ENCODE measurements at regions not wholly inside any gene's neighbourhood (a gene's known extent, or its start where the extent isn't known, plus 50 kb on each side); places are given as distances from the start of the nearest gene placed in this dataset.

DNA sequence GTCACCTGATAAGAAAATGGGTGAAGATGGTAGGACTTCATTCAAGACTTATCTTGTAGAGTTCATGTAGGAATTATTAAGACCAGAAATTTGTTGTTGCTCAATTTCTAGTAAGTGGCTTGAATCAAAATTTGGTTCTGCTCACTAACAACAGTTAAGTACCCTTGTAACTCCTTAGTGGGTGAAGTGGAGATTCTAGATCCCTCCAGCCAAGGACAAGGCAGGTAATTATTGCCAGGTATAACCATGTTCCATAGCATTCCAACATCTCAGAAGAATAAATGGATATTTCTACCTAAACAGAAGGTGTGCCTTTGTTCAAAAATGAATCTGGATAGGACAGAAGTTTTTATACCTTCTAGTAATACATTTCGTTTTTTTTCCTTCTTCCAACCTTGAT, 282.3 kb downstream of the DUSP10 start:
- no peak for DNase-seq

DNA sequence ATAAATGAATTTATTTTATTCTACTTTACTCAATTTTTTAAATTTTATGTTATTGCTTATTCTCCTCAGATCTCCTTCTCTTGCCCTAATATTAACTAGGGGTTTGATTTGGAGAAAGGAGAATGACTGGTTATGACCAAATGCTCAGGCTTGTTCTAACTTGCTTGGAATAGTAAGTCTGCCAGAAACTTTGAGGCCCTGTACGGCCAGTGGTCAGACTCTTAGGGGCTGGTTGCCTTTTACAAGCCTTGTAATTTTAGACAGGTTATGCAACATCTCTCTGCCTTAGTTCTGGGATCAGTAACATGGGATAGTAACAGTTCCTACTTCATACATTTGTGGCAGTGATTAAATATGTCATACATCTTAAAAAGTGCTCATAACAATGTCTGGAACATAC, 279.5 kb downstream of the DUSP10 start:
- DNase-seq, result no peak

DNA sequence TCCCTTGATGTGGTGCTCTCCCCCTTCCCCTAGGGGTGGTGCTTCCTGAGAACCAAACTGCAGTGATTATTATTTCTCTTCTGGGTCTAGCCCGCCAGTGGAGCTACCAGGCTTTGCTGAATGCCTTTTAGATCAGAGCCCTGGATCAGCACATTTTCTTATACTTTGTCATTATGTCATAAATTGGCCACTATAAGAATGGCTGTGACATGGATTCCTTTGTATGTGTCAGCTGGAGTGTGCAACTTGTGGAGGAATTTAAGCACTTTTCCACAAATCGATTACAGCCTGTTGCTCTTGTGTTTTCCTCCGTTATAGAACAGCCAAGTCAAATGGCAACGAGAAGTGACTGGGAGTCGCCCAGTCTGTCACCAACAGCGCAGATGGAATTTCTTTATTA, 273.3 kb downstream of the DUSP10 start:
- DNase-seq, result no peak

DNA sequence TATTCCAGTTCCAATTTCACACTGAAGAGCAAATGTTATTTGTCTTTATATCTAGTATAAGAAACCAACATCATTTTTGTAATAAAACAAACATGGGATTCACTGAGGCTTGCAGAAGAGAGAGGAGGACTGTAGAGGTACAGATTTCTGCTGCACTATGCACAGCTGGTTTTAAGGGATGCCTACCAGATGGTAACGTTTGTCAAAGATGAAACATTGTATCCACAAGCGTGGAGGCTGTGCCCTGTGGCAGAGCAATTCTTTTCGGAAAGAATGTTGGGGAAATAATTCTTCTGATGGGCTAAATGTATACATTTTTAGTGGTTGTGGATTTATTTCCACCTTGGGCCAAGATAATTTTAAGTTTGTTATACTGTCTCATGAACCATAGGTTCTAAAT, 272.4 kb downstream of the DUSP10 start:
- no peak for DNase-seq

DNA sequence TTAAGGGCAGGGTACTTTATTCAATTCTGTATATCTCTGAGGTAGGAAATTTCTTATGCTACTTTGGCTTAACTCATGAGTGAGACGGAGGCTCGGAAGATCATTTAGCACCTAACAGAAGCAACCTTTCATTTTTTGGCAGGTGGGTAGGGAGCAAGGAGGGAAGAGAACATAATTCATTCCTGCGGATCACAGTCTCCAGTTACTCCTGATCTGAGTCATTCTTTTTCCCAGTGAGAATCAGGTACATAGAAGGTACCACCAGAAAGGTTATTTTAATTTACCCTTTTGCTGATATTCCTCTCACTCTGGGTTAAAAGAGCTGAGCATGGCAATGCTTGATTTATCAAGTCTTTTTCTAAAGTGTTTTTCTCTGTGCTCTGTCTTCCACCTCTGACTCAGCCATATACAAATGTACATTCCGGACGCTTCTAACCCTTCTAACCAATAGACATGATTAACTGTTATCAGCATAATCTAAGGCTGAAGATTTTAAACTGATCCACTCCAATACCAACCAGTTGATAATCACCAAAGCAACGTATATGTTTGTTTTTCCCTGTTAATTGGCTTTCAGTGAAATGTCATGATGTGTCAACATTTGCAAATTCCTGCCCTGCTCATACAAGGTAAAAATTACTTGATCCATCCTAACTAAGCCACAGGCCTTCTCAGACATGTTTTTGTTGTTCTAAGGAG, 271.7 kb downstream of the DUSP10 start:
- no peak for DNase-seq

DNA sequence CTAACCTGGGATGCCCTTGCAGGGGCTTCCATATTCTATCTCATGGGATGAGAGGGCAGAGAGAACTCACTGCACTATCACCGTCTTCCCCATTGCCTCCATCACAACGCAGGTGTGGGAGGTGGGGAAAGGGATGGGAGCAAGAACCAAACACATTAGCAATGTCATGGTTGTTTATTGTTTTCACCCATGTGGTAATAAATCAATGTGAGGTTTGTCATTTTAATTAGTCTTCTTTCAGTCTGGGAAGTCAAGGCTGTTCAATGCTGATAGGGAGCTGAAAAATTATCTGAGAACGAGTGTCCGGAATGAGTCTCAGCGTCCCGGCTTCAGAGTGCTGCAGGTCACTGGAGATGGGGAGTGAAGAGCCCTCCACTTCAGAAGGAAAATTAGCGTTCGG, 268.5 kb downstream of the DUSP10 start:
- DNase-seq, result no peak

DNA sequence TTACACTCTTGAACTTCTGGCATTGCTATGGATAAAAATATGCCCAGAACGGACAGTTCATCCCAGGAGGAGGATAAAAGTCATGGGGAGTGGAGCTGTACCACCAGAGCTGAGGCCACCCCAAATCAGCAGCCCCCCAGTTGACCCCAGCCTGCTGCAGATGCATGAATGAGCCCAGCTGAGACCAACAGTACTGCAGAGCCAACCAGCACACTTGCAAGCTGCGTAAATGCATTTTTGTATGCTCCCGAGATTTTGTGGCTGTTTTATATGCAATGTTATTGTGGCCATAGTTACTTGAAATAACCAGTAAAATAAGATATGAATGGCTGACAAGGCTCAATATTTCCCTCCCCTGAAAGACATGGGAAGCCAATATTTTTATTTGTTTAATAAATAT, 264.6 kb downstream of the DUSP10 start:
- peak; percentile 44 for DNase-seq

DNA sequence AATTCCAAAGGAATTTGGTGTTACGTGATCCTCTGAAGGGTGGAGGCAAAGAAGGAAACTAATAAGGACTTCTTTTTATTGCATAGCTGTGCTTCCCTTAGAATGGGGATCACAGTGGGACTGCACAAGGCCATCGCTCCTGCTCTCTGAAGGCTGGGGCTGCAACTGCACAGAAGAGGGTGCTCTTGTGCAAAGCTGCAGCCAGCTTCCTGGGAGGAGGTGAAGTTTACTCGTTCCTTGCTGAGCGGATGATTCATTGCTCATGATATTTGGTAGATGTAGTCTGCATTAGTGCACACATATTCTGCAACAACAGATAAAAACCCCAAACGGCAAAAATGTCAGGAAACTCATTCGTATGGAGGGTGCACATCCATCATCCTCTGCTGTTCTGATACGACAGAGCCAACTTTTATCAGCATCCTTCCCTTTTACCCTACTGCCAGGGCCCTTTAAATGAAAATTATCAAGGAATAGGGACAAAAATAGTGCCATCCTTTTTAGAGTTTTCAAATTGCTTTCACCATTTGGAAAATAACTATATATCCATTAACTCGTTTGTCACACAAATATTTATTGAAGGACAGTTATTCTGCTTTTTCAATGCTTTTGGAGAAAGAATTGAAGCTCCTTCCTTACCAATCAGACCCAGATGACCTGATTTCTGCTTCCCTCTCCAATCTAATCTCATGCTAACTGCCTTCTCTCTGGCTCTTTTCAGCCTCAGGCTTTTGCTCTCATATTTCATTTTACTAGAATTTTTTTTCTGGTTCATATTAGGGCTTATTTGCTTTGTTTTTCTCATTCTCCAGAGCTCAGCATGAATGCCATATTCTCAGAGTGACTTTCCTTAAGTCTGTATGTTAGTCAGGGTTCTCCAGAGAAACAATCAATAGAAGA, 263.6 kb downstream of the DUSP10 start:
- peak; percentile 45 for DNase-seq

DNA sequence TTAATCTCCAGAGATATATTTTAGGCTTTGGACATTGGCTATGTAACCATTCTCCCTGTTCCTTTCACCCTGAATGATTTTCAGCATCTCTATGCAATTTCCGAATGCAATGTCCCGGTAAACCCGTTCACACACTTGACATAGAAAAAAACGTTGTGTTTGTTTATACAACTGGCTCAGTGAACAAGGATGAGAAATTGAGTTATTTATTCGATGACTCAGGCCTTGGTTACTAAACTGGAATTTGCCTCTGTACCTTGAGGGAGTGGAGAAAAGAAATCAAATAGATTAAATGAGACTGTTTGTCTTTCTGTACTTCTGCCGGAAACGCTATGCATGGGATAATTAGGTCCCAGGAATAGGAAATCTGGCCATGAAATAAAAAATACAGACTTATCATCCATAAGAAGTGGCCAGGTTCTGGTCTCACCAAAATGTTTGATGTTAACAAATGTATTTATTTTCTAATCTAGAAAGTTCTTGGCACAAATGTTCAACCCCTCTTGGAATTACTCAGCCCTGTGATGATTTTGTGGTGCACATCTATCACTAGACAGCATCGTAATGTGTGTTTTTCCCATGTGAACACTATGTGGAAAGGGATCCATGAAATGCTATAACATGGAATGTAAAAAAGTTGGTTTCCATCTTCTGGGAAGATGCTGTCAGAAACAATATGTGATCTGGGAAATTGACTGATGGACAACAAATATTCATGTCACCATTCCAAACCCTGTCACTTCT, 253.9 kb downstream of the DUSP10 start:
- DNase-seq, result no peak

DNA sequence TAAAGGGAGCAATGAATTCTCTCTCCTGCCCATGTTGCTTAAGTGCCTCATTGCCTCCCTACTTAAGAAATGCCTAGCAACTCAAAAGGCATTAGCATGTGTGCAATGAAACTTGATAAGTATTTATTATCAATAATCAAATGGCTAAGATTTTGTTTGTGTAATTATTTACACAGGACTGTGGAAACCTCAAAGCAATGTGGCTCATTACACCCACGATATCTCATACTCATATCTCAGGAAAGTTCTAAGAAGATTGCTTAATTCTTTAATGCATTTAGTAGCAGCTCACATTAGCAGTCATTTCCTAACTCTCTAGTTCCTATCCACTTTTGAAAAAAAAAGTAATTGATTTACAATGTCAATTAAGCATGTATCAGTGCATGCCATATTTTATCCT, 253.3 kb downstream of the DUSP10 start:
- no peak for DNase-seq

DNA sequence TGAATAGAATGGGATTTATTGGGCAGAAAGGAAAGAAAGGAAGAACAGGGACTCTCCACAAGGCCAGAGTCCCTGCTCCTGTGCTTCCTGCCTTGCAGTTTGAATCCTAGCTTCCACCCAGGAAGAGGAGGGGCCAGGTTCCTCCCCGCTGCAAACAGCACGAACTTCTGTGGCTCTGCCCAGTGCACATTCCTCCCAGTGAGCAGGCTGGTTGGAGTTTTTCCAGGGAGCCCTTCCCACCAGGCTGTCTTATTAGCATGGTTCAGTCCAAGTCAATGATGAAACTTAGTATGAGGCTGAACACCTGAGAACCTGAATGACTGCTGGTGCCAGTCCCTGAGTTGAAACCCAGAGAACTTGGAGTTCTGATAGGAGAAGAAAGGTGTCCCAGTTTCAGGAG, 247.2 kb downstream of the DUSP10 start:
- DNase-seq, result no peak

DNA sequence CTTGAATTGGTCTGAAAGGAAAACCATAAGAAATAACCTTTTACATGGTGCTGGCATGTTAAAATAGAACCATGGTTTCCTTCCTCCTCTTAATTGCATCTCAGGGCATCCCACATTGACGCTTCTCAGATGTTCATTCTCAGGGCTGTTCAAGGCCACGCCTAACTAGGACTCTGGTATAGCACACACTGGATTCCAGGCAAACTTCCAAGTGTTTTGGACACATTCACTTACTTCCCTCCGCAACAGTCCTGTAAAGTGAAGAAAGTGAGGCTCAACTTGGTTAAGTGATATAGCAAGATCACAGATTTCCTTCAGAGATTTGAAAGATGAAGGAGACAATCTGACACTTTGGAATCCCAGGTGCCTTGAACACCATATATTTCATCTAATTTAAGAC, 244.8 kb downstream of the DUSP10 start:
- DNase-seq, result peak; percentile 27

DNA sequence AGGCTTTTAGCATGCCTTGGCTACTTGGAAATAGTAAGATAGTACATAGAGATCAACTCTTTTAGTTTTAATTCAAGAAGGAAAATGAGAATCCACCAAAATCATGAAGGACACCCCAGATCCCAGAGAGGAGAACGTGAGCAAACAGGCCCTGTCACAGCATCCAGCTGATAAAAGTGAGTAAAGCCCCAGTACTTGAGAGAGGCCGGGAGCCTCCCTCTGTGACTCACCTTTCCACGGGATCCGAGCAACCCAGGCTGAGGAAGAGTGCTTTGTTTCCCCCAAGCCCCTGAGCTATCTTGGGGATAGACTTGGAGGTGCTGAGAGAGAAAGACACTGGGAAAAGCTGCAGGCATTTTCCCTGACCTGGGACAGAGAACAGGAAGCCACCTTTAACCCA, 238.6 kb downstream of the DUSP10 start:
- no peak for DNase-seq

DNA sequence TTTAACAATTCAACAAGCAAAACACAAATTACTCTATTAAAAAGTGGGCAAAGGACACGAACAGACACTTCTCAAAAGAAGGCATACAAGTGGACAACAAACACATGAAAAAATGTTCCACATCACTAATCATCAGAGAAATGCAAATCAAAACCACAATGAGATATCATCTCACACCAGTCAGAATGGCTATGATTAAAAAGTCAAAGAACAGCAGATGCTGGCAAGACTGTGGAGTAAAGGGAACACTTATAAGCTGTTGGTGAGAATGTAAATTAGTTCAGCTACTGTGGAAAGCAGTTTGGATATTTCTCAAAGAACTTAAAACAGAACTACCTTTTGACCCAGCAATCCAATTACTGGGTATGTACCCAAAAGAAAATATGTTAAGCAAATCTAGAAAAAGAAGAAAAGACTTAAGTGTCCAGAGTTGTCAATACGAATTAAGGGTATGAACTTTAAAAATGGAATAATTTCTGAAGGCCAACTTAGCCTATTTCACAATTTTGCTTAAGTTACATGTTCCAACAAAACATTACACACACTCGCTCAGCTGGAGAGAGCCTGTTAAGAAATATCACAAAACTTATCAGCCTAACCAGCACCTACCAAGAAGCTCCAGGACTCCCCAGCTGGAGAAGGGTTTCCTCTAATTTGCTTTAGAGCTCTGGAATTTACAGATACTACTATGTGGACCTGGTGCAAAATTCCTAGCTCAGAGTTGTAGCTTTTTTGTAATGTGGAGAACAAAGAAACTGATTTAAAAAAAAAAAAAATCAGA, 232.1 kb downstream of the DUSP10 start:
- DNase-seq, result no peak

DNA sequence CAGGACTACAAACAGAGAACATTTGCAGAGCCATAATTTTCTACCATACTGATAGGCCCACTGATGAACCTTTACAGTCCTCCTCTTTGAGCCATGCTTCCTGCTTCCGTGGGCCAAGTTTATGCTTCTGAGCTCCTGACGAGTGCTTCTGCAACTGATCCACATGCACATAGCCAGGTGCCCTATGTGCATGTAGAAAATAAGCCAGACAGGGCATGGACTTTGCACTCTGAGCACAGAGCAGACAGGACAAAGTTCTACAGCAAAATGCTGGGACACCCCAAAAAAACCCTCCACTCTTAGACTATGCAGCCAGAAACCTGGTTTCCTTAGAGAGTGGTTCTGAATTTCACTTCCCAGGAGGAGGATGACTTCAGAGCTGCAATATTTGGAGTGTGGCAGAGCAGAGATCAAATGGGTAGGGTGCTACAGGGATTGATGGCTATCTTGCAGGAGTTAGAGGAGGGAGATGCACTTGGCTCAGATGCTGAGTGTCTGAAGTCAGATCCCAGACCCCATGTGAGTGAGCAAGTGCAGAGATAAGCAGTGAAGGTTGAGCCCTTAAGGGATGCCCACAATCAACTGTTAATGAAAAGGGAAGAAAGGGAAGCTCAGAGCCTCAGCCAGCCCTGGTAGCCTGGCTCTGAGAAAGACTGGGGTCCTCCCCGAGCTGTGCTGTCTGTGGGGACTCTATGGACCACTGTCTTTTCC, 230.9 kb downstream of the DUSP10 start:
- no peak for DNase-seq

DNA sequence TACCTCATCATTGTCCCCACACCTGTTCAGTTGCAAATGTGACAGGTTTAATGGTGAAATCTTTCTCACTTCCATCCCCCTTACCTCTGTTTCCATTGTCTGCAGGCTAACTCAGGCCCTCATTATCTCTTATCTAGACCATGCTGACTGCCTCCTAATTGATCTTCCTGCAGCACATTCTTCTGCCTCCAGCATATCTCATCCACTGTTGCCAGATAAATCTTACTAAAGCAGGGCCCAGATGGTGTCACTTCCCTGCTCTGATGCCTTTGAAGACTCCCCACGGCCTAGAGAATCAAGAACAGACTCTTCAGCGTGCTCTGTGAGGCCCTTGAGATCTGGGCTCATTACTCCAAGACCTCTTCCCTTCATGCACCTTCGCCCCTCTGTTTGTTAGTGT, 230.1 kb downstream of the DUSP10 start:
- no peak for DNase-seq

DNA sequence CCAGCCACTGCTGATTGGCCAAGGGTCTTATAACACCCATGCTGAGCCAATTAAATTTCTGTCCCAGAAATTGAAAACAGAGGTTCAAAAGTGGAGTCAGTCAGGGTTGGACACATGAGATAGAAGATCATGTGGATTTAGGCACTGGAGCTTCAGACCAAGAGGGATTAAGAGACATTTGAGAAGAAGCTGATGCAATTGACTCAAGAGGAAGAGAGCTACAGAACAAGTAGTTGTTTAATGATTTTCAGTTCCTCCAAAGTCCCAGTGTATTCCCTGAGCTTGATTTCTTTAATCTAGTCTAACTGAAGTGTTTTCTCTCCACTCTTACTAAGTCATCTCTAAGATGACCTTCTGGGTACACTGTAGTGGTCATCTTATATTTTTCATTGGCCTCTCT, 227.1 kb downstream of the DUSP10 start:
- no peak for DNase-seq

DNA sequence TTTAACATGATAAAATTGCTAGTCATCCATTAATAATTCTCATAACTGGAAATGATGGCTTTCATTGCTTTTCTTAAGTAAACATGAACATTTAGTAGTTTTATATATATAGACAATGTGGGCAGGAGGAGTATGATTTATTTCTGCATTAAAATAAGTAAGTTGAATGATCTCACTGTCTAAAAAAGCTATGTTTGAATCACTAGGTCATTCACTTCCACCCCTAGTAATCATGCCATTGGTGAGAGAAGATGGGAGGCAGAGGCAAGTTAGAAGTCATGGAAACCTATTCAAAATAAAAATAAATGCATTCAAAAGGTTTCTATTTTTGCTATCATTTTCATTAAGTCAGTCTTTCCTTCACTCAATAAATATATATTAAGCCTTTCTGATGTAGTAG, 226.4 kb downstream of the DUSP10 start:
- DNase-seq, result no peak

DNA sequence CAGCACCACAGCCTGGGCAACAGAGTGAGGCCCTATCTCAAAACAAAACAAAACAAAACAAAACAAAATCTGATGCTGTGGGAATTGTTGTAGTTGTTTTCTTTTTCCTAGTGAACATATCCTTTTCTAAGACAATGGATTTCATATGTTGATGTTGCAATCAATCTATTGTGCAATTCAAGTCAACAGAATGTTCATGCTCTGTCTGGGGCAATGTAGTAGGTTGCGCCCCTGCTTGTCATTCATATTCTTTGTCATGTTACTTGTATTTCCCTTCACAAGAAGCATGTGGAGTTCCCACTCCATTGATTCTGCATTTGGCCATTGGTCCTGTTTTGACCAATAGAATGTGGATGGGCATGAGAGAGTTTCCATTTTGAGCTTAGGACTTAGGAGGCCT, 223.9 kb downstream of the DUSP10 start:
- no peak for DNase-seq

DNA sequence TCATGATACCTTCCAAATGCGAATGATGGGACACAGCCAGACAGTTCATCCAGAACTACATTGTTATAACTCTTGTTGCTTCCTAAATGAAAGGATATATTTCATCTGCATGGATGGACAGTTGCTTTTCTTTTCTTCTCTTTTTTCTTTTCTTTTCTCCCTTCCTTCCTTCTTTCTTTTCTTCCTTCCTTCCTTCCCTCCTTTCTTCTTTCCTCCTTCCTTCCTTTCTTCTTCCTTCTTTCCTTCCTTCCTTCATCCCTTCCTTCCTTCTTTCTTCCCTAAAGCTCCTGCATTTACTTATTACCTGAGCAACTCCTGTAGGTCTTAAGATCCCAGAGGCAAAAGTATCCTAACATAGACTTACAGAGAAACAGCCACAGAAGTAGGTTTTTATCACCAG, 221.6 kb downstream of the DUSP10 start:
- no peak for DNase-seq

DNA sequence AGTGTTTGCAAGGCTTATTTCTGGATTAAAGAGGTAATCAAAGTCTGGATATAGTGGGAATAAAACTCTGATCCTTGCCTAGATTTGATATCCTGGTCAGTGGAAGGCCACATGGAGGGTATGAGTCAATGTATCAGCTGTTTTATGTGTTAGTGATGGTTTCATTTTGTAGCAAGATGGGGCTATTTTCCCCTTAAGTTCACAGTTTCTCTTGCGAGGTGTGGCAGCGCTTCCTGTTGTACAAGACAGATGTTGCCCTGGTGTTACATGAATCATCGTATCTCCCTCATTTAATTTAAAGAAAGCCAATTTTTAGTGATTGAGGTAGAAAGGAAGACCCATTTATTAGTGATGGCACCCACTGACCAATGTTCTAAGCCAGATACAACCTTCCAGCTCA, 220.2 kb downstream of the DUSP10 start:
- DNase-seq, result no peak
